HEK293T (cell line): ENCODE measurements at regions not wholly inside any gene's neighbourhood (a gene's known extent, or its start where the extent isn't known, plus 50 kb on each side); places are given as distances from the start of the nearest gene placed in this dataset.

Experiments used
- CTCF ChIA-PET: fragments of 350-600 bp; formaldehyde crosslinking; extraction: SDS; loops from one replicate; lab custom pipeline; 2021; ENCODE audit warnings: antibody characterized with exemption, inconsistent platforms; lab: Yijun Ruan, JAX
- POLR2A ChIA-PET: fragments of 350-600 bp; formaldehyde crosslinking; extraction: SDS; loops from one replicate; lab custom pipeline; 2020; ENCODE audit warnings: antibody characterized with exemption, inconsistent platforms; lab: Yijun Ruan, JAX
- DNase-seq: peaks from one replicate; pipeline ENCODE4 v3.0.0; 2012; ENCODE audit warnings: mixed read lengths; ENCODE audit errors: extremely low spot score
- ARNT ChIP-seq: fragments of 450-650 bp; IDR thresholded peaks from 2 replicates; pipeline ENCODE4 v1.6.1; 2017; ENCODE audit warnings: mild to moderate bottlenecking
- BHLHE40 ChIP-seq: fragments of 450-650 bp; IDR thresholded peaks from 2 replicates; pipeline ENCODE4 v1.6.1; 2016; ENCODE audit warnings: mild to moderate bottlenecking, moderate library complexity, borderline replicate concordance
- CTBP1 ChIP-seq: fragments of 450-650 bp; IDR thresholded peaks from 2 replicates; pipeline ENCODE4 v1.6.1; 2016; ENCODE audit warnings: borderline replicate concordance
- ELF4 ChIP-seq: fragments of 450-650 bp; IDR thresholded peaks from 2 replicates; pipeline ENCODE4 v1.6.1; 2017; ENCODE audit warnings: antibody characterized with exemption
- FOXA1 ChIP-seq: fragments of 450-650 bp; IDR thresholded peaks from 2 replicates; pipeline ENCODE4 v1.6.1; 2016; ENCODE audit warnings: mild to moderate bottlenecking
- FOXK2 ChIP-seq: fragments of 450-650 bp; IDR thresholded peaks from 2 replicates; pipeline ENCODE4 v1.6.1; 2016; ENCODE audit warnings: mild to moderate bottlenecking
- FOXM1 ChIP-seq: fragments of 450-650 bp; IDR thresholded peaks from 2 replicates; pipeline ENCODE4 v1.6.1; 2017; ENCODE audit warnings: mild to moderate bottlenecking, borderline replicate concordance
- HDGF ChIP-seq: fragments of 450-650 bp; IDR thresholded peaks from 2 replicates; pipeline ENCODE4 v1.6.1; 2017; ENCODE audit warnings: antibody characterized with exemption, borderline replicate concordance
- L3MBTL2 ChIP-seq: fragments of 450-650 bp; conservative IDR thresholded peaks from 2 replicates; pipeline ENCODE4 v1.6.1; 2016; ENCODE audit warnings: mild to moderate bottlenecking
- LEF1 ChIP-seq: fragments of 450-650 bp; IDR thresholded peaks from 2 replicates; pipeline ENCODE4 v1.6.1; 2017; ENCODE audit warnings: mild to moderate bottlenecking, borderline replicate concordance
- NFRKB ChIP-seq: fragments of 450-650 bp; IDR thresholded peaks from 2 replicates; pipeline ENCODE4 v1.6.1; 2016; ENCODE audit warnings: mild to moderate bottlenecking, moderate library complexity
- PKNOX1 ChIP-seq: fragments of 450-650 bp; IDR thresholded peaks from 2 replicates; pipeline ENCODE4 v1.6.1; 2016
- SP1 ChIP-seq: fragments of 450-650 bp; IDR thresholded peaks from 2 replicates; pipeline ENCODE4 v1.6.1; 2017
- SUZ12 ChIP-seq: fragments of 450-650 bp; IDR thresholded peaks from 2 replicates; pipeline ENCODE4 v1.6.1; 2016; ENCODE audit warnings: mild to moderate bottlenecking
- TARDBP ChIP-seq: fragments of 450-650 bp; IDR thresholded peaks from 2 replicates; pipeline ENCODE4 v1.6.1; 2016
- ZNF384 ChIP-seq: fragments of 450-650 bp; IDR thresholded peaks from 2 replicates; pipeline ENCODE4 v1.6.1; 2016

- ChIA-PET CTCF (no interaction called here), POLR2A (no interaction called here)
- no peak for TF ChIP-seq HDGF
- no peak for TF ChIP-seq FOXM1
- no peak for DNase-seq
These were observed 97.4 kb downstream of the MRPL39 start for GRCh38 chr21:25509862-25510261.

GRCh38 chr21:25508364-25508763 lies 98.9 kb downstream of the MRPL39 start:
- CTCF ChIA-PET: no interaction called here
- TF ChIP-seq PKNOX1: no peak
- TF ChIP-seq ZNF384: no peak
- no peak for TF ChIP-seq NFRKB
- TF ChIP-seq FOXM1: no peak
- no peak for TF ChIP-seq ARNT
- no peak for TF ChIP-seq SP1
- TF ChIP-seq HDGF: no peak
- no peak for TF ChIP-seq FOXK2
- TF ChIP-seq ELF4: no peak
- no peak for TF ChIP-seq BHLHE40
- DNase-seq: no peak
- POLR2A ChIA-PET: no interaction called here

GRCh38 chr21:25507522-25507921 lies 99.8 kb downstream of the MRPL39 start:
- POLR2A ChIA-PET: no interaction called here
- CTCF ChIA-PET: no interaction called here
- no peak for TF ChIP-seq PKNOX1
- no peak for DNase-seq

- TF ChIP-seq PKNOX1 (no peak), ARNT (no peak), FOXK2 (no peak), HDGF (no peak), CTBP1 (no peak)
- POLR2A ChIA-PET: no interaction called here
- DNase-seq: no peak
- CTCF ChIA-PET: no interaction called here
These were observed 100.4 kb downstream of the MRPL39 start for GRCh38 chr21:25506887-25507286.

- no peak for TF ChIP-seq SP1
- no peak for TF ChIP-seq CTBP1
- no peak for TF ChIP-seq LEF1
- TF ChIP-seq HDGF: no peak
- TF ChIP-seq NFRKB: no peak
- ChIA-PET POLR2A (no interaction called here), CTCF (no interaction called here)
These were observed 101.0 kb downstream of the MRPL39 start for GRCh38 chr21:25506261-25506660.

GRCh38 chr21:25503981-25504380 lies 103.3 kb downstream of the MRPL39 start:
- TF ChIP-seq FOXK2 (no peak), NFRKB (no peak), BHLHE40 (no peak), ARNT (no peak), ELF4 (no peak), SP1 (no peak), SUZ12 (no peak), CTBP1 (no peak), ZNF384 (no peak), HDGF (no peak), L3MBTL2 (no peak), PKNOX1 (no peak), TARDBP (no peak), LEF1 (no peak), FOXA1 (no peak), FOXM1 (no peak)
- ChIA-PET POLR2A (no interaction called here), CTCF (no interaction called here)
- no peak for DNase-seq

More at GRCh38 chr21:25506261-25506660, 101.0 kb downstream of the MRPL39 start:
- DNase-seq: no peak

- no peak for DNase-seq
- TF ChIP-seq SP1 (no peak), ARNT (no peak), L3MBTL2 (no peak), SUZ12 (no peak), CTBP1 (no peak), ELF4 (no peak), TARDBP (no peak), NFRKB (no peak), FOXA1 (no peak), FOXM1 (no peak), FOXK2 (no peak), BHLHE40 (no peak), LEF1 (no peak), PKNOX1 (no peak), HDGF (no peak), ZNF384 (no peak)
- ChIA-PET CTCF (no interaction called here), POLR2A (no interaction called here)
These were observed 105.2 kb downstream of the MRPL39 start for GRCh38 chr21:25501996-25502665.
